ENCODE measurements at regions not wholly inside any gene's neighbourhood (a gene's known extent, or its start where the extent isn't known, plus 50 kb on each side); places are given as distances from the start of the nearest gene placed in this dataset.

DNA sequence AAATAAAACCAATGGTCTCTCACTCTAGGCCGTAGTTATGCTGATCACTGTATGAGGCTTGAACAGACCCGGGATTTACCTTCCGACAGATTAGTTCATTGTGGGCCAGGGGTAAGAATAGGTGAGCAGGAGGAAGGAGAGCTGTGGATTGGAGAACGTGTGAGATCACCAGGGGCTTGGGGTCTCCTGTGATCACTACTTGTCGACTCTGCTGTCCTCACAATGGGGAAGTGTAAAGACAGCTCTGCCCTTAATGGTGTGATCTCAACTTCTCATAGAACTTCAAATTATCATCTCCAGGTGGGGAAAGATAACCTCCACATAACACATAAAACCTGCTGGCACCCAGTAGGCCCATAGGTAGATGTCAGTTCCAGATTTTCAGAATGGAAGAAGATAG, 56.2 kb upstream of the RPS6KA3 start:
- DNase-seq (ENCODE audit: extremely low read depth in 1 of 11, low read depth in 9 of 11, low spot score in 4 of 11), result no peak

DNA sequence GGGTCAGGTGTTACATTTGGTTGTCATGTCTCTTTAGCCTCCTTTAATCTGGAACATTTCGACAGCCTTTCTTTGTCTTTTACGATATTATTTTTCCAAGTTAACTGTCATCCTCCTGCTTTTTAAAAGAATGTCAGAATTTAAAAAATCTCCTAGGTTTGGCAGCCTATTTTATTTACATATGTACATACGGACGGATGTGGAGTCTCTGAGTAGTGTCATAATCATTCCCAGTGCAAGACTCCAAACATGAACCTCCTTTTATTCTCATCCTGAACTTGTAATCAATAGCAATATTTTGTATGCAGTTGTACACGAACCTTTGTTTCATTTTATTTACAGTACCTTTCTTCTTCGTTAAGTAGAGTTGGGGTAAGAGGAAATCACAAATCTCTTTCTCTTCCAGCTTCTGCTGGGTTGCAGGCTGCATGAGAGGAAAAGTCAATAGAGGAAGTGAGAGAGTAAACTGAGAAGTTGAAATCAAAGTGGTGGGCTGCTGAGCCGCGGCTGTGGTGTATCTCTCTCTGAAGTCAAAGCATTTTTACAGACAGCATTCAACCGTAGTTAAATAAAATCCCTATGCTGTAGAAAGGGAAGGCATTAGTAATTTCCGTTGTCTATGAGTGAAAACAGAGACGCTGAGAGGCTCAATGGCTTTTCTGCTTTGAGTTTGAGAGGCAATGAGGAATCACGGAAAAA, 53.9 kb upstream of the RPS6KA3 start:
- DNase-seq (ENCODE audit: extremely low read depth in 1 of 11, low read depth in 9 of 11, low spot score in 4 of 11), result no peak

DNA sequence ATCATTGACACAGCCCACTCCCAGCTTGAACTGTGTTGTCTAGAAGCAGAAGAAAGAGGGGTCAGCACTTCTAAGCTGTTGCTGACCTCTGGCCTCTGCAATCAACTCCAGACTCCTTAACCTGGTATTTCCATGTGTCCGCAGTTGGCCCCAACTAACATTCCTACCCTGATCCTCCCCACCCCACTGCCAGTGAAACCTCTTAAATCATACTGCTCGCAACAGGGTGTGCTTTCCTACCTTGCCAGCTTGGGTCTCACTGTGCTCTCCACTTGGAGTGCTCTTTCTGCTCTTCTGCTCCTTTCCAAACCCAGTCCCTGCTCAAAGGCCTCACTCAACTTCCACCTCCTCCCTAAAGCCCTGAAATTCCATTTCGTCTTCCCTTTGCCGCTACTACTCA, 52.3 kb upstream of the RPS6KA3 start:
- DNase-seq (ENCODE audit: extremely low read depth in 1 of 11, low read depth in 9 of 11, low spot score in 4 of 11), result no peak

DNA sequence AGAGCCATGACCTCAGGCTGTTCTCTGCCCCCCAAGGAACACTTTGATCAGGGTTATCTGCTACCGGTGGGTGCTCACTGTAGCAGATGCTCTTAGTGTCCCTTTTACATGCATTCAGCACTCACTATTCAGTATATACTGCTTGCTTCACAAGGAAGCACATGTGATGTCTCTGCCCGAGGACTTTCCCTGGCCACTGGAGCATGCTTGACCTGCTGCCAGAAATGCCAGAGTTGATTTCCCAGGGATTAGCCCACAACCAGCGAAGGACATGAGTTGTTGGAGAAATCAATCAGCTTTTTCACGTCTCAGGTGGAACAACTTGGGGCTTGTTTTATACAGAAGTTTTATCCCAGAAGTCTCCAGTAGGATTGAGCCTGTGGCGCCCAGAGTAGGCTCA, 51.2 kb upstream of the RPS6KA3 start:
- DNase-seq (ENCODE audit: extremely low read depth in 1 of 11, low read depth in 9 of 11, low spot score in 4 of 11), result no peak

Data from renal cortex interstitium (tissue), 11 donors.